ENCODE measurements at regions not wholly inside any gene's neighbourhood (a gene's known extent, or its start where the extent isn't known, plus 50 kb on each side); places are given as distances from the start of the nearest gene placed in this dataset.

- no peaks in the 10 kb centered on the region for H4K20me1 ChIP-seq (ENCODE audit: insufficient read depth, low read length)
- no peak for TF ChIP-seq EZH2 (optimal IDR thresholded peaks at IDR 0.05; ENCODE audit: low read depth, low read length)
- no peak for TF ChIP-seq CTCF (IDR thresholded peaks at IDR 0.05; ENCODE audit: low read length)
- no peak for TF ChIP-seq EZH2phosphoT487 (IDR thresholded peaks at IDR 0.05; ENCODE audit: low read length)
- no peak overlapping the region for H2AFZ ChIP-seq (ENCODE audit: low read length)
- H3K4me1 ChIP-seq (ENCODE audit: low read length) = no peaks in the 10 kb centered on the region
- H3K9ac ChIP-seq (ENCODE audit: low read length) = no peak overlapping the region
- H3K9me3 ChIP-seq (replicated peaks; ENCODE audit: insufficient read depth, low read length) = no peaks in the 10 kb centered on the region
- H3K9me2 ChIP-seq (replicated peaks; ENCODE audit: insufficient read depth, low read length) = no peaks in the 10 kb centered on the region
- H3K36me3 ChIP-seq (replicated peaks; ENCODE audit: insufficient read depth, low read length) = no peaks in the 10 kb centered on the region
- DNase-seq = no peak
- no peaks in the 10 kb centered on the region for H3K79me2 ChIP-seq (ENCODE audit: low read length)
- H3K4me3 ChIP-seq (ENCODE audit: low read length) = no peak overlapping the region
- no peak overlapping the region for H3K4me2 ChIP-seq (ENCODE audit: low read depth, low read length)
- H3K27ac ChIP-seq (ENCODE audit: low read length) = no peak overlapping the region
- no peaks in the 10 kb centered on the region for H3F3A ChIP-seq (ENCODE audit: insufficient read depth, low read length)
- H3K27me3 ChIP-seq (replicated peaks; ENCODE audit: insufficient read depth, low read length) = peaks cover 9% of the 10 kb centered on the region
These were observed 106.8 kb upstream of the AFDN start for GRCh38 chr6:167719920-167720319.

- no peak for DNase-seq
- H3K27me3 ChIP-seq (replicated peaks; ENCODE audit: insufficient read depth, low read length) = peaks cover 9% of the 10 kb centered on the region
These were observed 106.0 kb upstream of the AFDN start for GRCh38 chr6:167720456-167721285.

GRCh38 chr6:167721291-167721690 lies 105.4 kb upstream of the AFDN start:
- no peaks in the 10 kb centered on the region for H4K20me1 ChIP-seq (ENCODE audit: insufficient read depth, low read length)
- no peak overlapping the region for H3K9ac ChIP-seq (ENCODE audit: low read length)
- no peak for TF ChIP-seq CTCF (IDR thresholded peaks at IDR 0.05; ENCODE audit: low read length)
- no peak for TF ChIP-seq EZH2phosphoT487 (IDR thresholded peaks at IDR 0.05; ENCODE audit: low read length)
- TF ChIP-seq EZH2 (optimal IDR thresholded peaks at IDR 0.05; ENCODE audit: low read depth, low read length) = no peak
- no peak overlapping the region for H2AFZ ChIP-seq (ENCODE audit: low read length)
- no peaks in the 10 kb centered on the region for H3K36me3 ChIP-seq (replicated peaks; ENCODE audit: insufficient read depth, low read length)
- H3K79me2 ChIP-seq (ENCODE audit: low read length) = no peaks in the 10 kb centered on the region
- H3F3A ChIP-seq (ENCODE audit: insufficient read depth, low read length) = no peaks in the 10 kb centered on the region
- no peak overlapping the region for H3K4me3 ChIP-seq (ENCODE audit: low read length)
- H3K4me1 ChIP-seq (ENCODE audit: low read length) = no peaks in the 10 kb centered on the region
- no peaks in the 10 kb centered on the region for H3K9me2 ChIP-seq (replicated peaks; ENCODE audit: insufficient read depth, low read length)
- no peak for DNase-seq
- H3K4me2 ChIP-seq (ENCODE audit: low read depth, low read length) = no peak overlapping the region
- H3K27me3 ChIP-seq (replicated peaks; ENCODE audit: insufficient read depth, low read length) = peaks cover 9% of the 10 kb centered on the region
- H3K27ac ChIP-seq (ENCODE audit: low read length) = no peak overlapping the region
- H3K9me3 ChIP-seq (replicated peaks; ENCODE audit: insufficient read depth, low read length) = no peaks in the 10 kb centered on the region

More at GRCh38 chr6:167720456-167721285, 106.0 kb upstream of the AFDN start:
- Histone ChIP-seq H3K9me3 (replicated peaks; ENCODE audit: insufficient read depth, low read length) (no peaks in the 10 kb centered on the region), H3K4me3 (ENCODE audit: low read length) (no peak overlapping the region), H3K36me3 (replicated peaks; ENCODE audit: insufficient read depth, low read length) (no peaks in the 10 kb centered on the region), H3K4me2 (ENCODE audit: low read depth, low read length) (no peak overlapping the region), H3F3A (ENCODE audit: insufficient read depth, low read length) (no peaks in the 10 kb centered on the region), H3K79me2 (ENCODE audit: low read length) (no peaks in the 10 kb centered on the region), H3K9ac (ENCODE audit: low read length) (no peak overlapping the region), H3K9me2 (replicated peaks; ENCODE audit: insufficient read depth, low read length) (no peaks in the 10 kb centered on the region), H2AFZ (ENCODE audit: low read length) (no peak overlapping the region), H3K27ac (ENCODE audit: low read length) (no peak overlapping the region), H3K4me1 (ENCODE audit: low read length) (no peaks in the 10 kb centered on the region), H4K20me1 (ENCODE audit: insufficient read depth, low read length) (no peaks in the 10 kb centered on the region)
- TF ChIP-seq CTCF (IDR thresholded peaks at IDR 0.05; ENCODE audit: low read length) (no peak), EZH2phosphoT487 (IDR thresholded peaks at IDR 0.05; ENCODE audit: low read length) (no peak), EZH2 (optimal IDR thresholded peaks at IDR 0.05; ENCODE audit: low read depth, low read length) (no peak)

All from MM.1S (cell line).